SK-N-MC (cell line): ENCODE measurements at regions not wholly inside any gene's neighbourhood (a gene's known extent, or its start where the extent isn't known, plus 50 kb on each side); places are given as distances from the start of the nearest gene placed in this dataset.

Experiments
- EZH2 ChIP-seq: fragments of 200-600 bp; sonication (generic); IDR thresholded peaks from one replicate; pipeline ENCODE4 v1.6.1; 2017; ENCODE audit warnings: antibody characterized with exemption
- FOXP2 ChIP-seq: optimal IDR thresholded peaks from 2 replicates; pipeline ENCODE3; 2011; ENCODE audit warnings: mild to moderate bottlenecking, moderate library complexity; ENCODE audit not compliant: insufficient read depth; ENCODE audit errors: extremely low read length, control extremely low read depth
- POLR2AphosphoS5 ChIP-seq: IDR thresholded peaks from 2 replicates; pipeline ENCODE4 v1.6.1; 2012; ENCODE audit warnings: mild to moderate bottlenecking, low read depth, low read length, borderline replicate concordance

- no peak for TF ChIP-seq EZH2
- no peak for TF ChIP-seq POLR2AphosphoS5
- no peak for TF ChIP-seq FOXP2
These were observed 201.2 kb downstream of the NDFIP2 start for GRCh38 chr13:79682164-79682563.
